ENCODE measurements at regions not wholly inside any gene's neighbourhood (a gene's known extent, or its start where the extent isn't known, plus 50 kb on each side); places are given as distances from the start of the nearest gene placed in this dataset.
A peak's percentile ranks its signal among the peaks of the same experiment; 100 is the strongest.
"Not testable (repeated sequence)": the region's sequence is repeated elsewhere in the genome, so short reads cannot be mapped to it uniquely, and the experiment has no call there.

- no peak for DNase-seq
Observed at GRCh38 chr4:164614329-164614728, 139.6 kb upstream of the SMIM31 start.

- no peak for DNase-seq
Observed at GRCh38 chr4:164614999-164615398, 138.9 kb upstream of the SMIM31 start.

- no peak for DNase-seq
Observed at GRCh38 chr4:164615964-164616363, 138.0 kb upstream of the SMIM31 start.

GRCh38 chr4:164616961-164617360 is 137.0 kb upstream of the SMIM31 start:
- DNase-seq, result no peak

GRCh38 chr4:164617426-164617825 is 136.5 kb upstream of the SMIM31 start:
- DNase-seq, result no peak

- DNase-seq, result no peak
Observed at GRCh38 chr4:164617911-164618310, 136.0 kb upstream of the SMIM31 start.

GRCh38 chr4:164621886-164622521 is 131.9 kb upstream of the SMIM31 start:
- DNase-seq, result no peak

GRCh38 chr4:164623099-164623498 is 130.8 kb upstream of the SMIM31 start:
- no peak for DNase-seq

GRCh38 chr4:164639001-164639400 is 114.9 kb upstream of the SMIM31 start:
- DNase-seq, result no peak

- no peak for DNase-seq
Observed at GRCh38 chr4:164648151-164648848, 105.6 kb upstream of the SMIM31 start.

- no peak for DNase-seq
Observed at GRCh38 chr4:164648849-164649212, 105.1 kb upstream of the SMIM31 start.

GRCh38 chr4:164659765-164660164 is 94.2 kb upstream of the SMIM31 start:
- DNase-seq, result no peak

- not testable (repeated sequence) for DNase-seq
Observed at GRCh38 chr4:164676152-164676551, 77.8 kb upstream of the SMIM31 start.

GRCh38 chr4:164683040-164683439 is 70.9 kb upstream of the SMIM31 start:
- DNase-seq, result no peak

GRCh38 chr4:164695650-164696049 is 58.3 kb upstream of the SMIM31 start:
- DNase-seq, result no peak

GRCh38 chr4:164700471-164700870 is 53.5 kb upstream of the SMIM31 start:
- DNase-seq, result peak; percentile 18

- no peak for DNase-seq
Observed at GRCh38 chr4:164701665-164702064, 52.3 kb upstream of the SMIM31 start.

Data from NCI-H69 (cell line).